NCI-H2081 (cell line): ENCODE measurements at regions not wholly inside any gene's neighbourhood (a gene's known extent, or its start where the extent isn't known, plus 50 kb on each side); places are given as distances from the start of the nearest gene placed in this dataset.
A peak's percentile ranks its signal among the peaks of the same experiment; 100 is the strongest.
"Not testable (repeated sequence)": the region's sequence is repeated elsewhere in the genome, so short reads cannot be mapped to it uniquely, and the experiment has no call there.

Experiments used
- DNase-seq, 2 experiments: peaks; one replicate each; lab custom pipeline; 2025; lab: John Stamatoyannopoulos, UW

GRCh38 chr15:77877869-77878577 is 199.5 kb downstream of the TBC1D2B start:
- no peak for DNase-seq

- DNase-seq = not testable (repeated sequence)
Measured at GRCh38 chr15:77876107-77876820, 201.2 kb downstream of the TBC1D2B start.

GRCh38 chr15:77875066-77875721 is 202.3 kb downstream of the TBC1D2B start:
- peak; percentile 38 to 65 for DNase-seq

- no peak for DNase-seq
Measured at GRCh38 chr15:77874063-77874462, 203.4 kb downstream of the TBC1D2B start.

GRCh38 chr15:77872521-77873425 is 204.7 kb downstream of the TBC1D2B start:
- DNase-seq = not testable (repeated sequence)

- DNase-seq = no peak
Measured at GRCh38 chr15:77871852-77872371, 205.6 kb downstream of the TBC1D2B start.

- peak; percentile 25 to 34 for DNase-seq
Measured at GRCh38 chr15:77870195-77871065, 207.1 kb downstream of the TBC1D2B start.

GRCh38 chr15:77869021-77869895 is 208.3 kb downstream of the TBC1D2B start:
- DNase-seq = no peak

- DNase-seq = not testable (repeated sequence)
Measured at GRCh38 chr15:77868048-77868629, 209.4 kb downstream of the TBC1D2B start.

- DNase-seq = no peak
Measured at GRCh38 chr15:77867266-77868047, 210.1 kb downstream of the TBC1D2B start.

- DNase-seq = no peak
Measured at GRCh38 chr15:77866596-77867125, 210.8 kb downstream of the TBC1D2B start.

GRCh38 chr15:77866186-77866585 is 211.3 kb downstream of the TBC1D2B start:
- no peak for DNase-seq

- DNase-seq = no peak
Measured at GRCh38 chr15:77865701-77866100, 211.8 kb downstream of the TBC1D2B start.

GRCh38 chr15:77865106-77865610 is 212.4 kb downstream of the TBC1D2B start:
- no peak for DNase-seq

GRCh38 chr15:77864211-77865105 is 213.1 kb downstream of the TBC1D2B start:
- DNase-seq = no peak

- DNase-seq = no peak
Measured at GRCh38 chr15:77863491-77864105, 213.9 kb downstream of the TBC1D2B start.
